ENCODE measurements at regions not wholly inside any gene's neighbourhood (a gene's known extent, or its start where the extent isn't known, plus 50 kb on each side); places are given as distances from the start of the nearest gene placed in this dataset.

GRCh38 chr4:79850626-79851025 is 222.4 kb downstream of the ANTXR2 start:
- TF ChIP-seq, protein P1, sequence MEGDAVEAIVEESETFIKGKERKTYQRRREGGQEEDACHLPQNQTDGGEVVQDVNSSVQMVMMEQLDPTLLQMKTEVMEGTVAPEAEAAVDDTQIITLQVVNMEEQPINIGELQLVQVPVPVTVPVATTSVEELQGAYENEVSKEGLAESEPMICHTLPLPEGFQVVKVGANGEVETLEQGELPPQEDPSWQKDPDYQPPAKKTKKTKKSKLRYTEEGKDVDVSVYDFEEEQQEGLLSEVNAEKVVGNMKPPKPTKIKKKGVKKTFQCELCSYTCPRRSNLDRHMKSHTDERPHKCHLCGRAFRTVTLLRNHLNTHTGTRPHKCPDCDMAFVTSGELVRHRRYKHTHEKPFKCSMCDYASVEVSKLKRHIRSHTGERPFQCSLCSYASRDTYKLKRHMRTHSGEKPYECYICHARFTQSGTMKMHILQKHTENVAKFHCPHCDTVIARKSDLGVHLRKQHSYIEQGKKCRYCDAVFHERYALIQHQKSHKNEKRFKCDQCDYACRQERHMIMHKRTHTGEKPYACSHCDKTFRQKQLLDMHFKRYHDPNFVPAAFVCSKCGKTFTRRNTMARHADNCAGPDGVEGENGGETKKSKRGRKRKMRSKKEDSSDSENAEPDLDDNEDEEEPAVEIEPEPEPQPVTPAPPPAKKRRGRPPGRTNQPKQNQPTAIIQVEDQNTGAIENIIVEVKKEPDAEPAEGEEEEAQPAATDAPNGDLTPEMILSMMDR (IDR thresholded peaks at IDR 0.05; ENCODE audit: control insufficient read depth, extremely low read depth, insufficient read depth): no peak
- no peak for DNase-seq (ENCODE audit: low read depth)
- no peak overlapping the region for H3K4me3 ChIP-seq (ENCODE audit: low read depth, low read length)

DNA sequence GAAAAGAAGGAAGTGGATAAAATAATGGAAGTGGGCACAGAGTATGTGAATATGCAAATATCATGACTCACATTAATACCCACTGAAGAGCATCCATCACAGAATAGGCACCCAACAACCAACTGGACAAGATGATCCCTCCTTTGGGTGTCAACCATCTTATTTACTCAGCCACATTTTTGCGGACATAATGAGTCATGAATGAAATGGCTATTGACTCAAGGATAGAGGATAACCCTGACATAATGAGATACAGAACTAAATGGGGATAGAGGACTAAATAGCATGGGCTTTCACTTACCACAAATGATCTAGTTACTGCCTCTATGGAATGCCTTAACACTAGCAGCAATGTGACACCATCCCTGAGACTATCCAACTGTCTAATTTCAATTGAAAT is 224.7 kb downstream of the ANTXR2 start:
- no peak for DNase-seq (ENCODE audit: low read depth)
- TF ChIP-seq, protein P1 (IDR thresholded peaks at IDR 0.05; ENCODE audit: control insufficient read depth, extremely low read depth, insufficient read depth): no peak
- no peak overlapping the region for H3K4me3 ChIP-seq (ENCODE audit: low read depth, low read length)

DNA sequence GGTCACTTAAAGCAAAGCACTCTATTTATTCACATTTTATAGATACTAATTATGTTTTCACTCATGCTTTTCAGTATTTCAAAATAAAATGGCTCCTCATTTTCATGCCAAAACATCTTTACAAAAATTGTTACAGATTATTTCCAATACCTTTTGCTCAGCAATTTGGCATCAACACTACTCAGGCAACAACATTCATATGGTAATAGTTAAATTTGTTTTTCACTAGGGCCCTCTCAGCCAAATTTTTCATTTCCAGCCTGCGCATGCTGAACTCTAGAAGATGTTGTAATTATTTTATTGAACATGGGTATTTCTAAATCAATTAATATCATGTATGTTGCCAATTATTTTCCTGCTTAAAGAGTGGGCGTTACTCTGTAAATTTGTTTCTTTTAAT is 225.6 kb downstream of the ANTXR2 start:
- no peak for DNase-seq (ENCODE audit: low read depth)

DNA sequence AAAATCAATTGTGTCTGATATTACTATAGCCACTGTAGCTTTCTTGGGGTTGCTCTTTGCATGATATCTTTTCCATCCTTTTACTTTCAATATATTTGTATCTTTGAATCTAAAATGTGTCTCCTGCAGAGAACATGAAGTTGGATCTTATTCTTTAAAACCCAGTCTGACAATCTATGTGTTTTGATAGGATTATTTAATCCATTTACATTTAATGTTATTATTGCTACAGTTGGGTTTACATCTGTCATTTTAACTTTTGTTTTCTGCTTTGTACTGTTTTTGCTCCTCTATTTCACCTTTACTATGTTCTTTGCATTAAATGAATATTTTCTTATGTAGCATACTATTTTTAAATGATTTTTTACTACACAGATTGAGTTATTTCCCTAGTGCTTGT is 230.9 kb downstream of the ANTXR2 start:
- no peak for DNase-seq (ENCODE audit: low read depth)
- no peak overlapping the region for H3K4me3 ChIP-seq (ENCODE audit: low read depth, low read length)
- TF ChIP-seq, protein P1 (IDR thresholded peaks at IDR 0.05; ENCODE audit: control insufficient read depth, extremely low read depth, insufficient read depth): no peak

More for the DNA sequence above, 225.6 kb downstream of the ANTXR2 start:
- TF ChIP-seq, protein P1 (IDR thresholded peaks at IDR 0.05; ENCODE audit: control insufficient read depth, extremely low read depth, insufficient read depth): no peak
- H3K4me3 ChIP-seq (ENCODE audit: low read depth, low read length): no peak overlapping the region

DNA sequence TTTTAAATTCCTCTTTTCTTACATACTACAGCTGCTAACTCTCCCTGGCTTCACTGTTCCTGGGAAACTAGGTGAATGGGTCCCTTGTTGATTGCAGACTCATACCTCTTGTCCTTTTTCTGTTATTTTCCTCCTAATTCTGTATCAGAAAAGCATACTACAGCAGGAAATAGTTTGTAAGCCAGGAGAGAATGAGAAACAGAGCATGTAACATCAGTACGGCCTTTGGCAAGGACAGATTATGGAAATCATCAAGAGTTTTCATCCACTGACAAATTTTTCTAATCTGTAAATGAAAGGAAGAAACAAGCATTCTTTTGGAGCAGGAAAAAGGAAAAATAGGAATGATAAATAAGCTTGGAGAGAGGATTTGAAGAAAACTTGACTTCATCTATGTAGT is 239.2 kb downstream of the ANTXR2 start:
- TF ChIP-seq, protein P1 (IDR thresholded peaks at IDR 0.05; ENCODE audit: control insufficient read depth, extremely low read depth, insufficient read depth): no peak
- DNase-seq (ENCODE audit: low read depth): no peak
- no peak overlapping the region for H3K4me3 ChIP-seq (ENCODE audit: low read depth, low read length)

GRCh38 chr4:79831701-79832514 is 241.1 kb downstream of the ANTXR2 start:
- no peak overlapping the region for H3K4me3 ChIP-seq (ENCODE audit: low read depth, low read length)
- TF ChIP-seq, protein P1 (IDR thresholded peaks at IDR 0.05; ENCODE audit: control insufficient read depth, extremely low read depth, insufficient read depth): no peak
- DNase-seq (ENCODE audit: low read depth): no peak

- TF ChIP-seq, protein P1 (IDR thresholded peaks at IDR 0.05; ENCODE audit: control insufficient read depth, extremely low read depth, insufficient read depth): no peak
- DNase-seq (ENCODE audit: low read depth): peak; percentile 63
- H3K4me3 ChIP-seq (ENCODE audit: low read depth, low read length): no peak overlapping the region
These were observed 241.9 kb downstream of the ANTXR2 start for GRCh38 chr4:79831119-79831528.

Data from LNCaP clone FGC (cell line).